ENCODE measurements at regions not wholly inside any gene's neighbourhood (a gene's known extent, or its start where the extent isn't known, plus 50 kb on each side); places are given as distances from the start of the nearest gene placed in this dataset.
"Not testable (repeated sequence)": the region's sequence is repeated elsewhere in the genome, so short reads cannot be mapped to it uniquely, and the experiment has no call there.

DNA sequence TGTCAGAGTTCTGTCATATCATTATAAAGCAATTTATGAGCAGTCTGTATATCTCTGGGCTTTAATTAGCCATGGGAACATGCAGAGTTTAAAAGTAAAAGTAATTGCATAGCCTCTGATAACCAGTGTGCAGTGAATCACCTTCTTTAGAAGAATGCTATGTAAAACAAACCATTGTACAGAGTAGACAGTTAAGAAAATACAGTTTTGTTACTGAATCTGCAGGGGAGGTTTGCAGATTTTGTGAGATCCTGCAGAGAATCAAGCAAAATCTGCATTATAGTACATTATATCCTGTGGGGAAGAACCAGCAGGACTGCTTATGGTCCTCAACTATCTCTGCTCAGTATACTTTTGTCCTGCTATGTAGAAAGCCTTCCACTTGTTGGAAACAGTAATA, 396.2 kb upstream of the NAALADL2 start:
- no peak for DNase-seq

DNA sequence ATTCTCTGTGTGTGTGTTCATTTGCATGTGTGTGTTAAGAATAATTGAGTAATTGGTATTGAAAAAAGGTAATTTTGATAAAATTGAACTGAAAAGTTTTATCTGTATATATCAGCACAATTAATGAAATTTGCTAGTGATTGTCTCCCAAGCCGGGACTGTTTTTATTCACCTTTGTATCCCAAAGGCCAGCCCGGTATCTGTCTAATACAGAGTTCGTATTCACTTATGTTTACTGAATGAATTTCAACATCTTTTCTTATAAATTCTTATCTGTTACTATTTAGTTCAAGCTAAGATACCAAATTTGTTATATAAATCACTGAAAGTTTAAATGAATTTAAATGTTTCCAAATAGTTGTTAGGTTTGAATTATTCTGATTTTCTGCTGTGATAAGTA, 394.0 kb upstream of the NAALADL2 start:
- DNase-seq = no peak

DNA sequence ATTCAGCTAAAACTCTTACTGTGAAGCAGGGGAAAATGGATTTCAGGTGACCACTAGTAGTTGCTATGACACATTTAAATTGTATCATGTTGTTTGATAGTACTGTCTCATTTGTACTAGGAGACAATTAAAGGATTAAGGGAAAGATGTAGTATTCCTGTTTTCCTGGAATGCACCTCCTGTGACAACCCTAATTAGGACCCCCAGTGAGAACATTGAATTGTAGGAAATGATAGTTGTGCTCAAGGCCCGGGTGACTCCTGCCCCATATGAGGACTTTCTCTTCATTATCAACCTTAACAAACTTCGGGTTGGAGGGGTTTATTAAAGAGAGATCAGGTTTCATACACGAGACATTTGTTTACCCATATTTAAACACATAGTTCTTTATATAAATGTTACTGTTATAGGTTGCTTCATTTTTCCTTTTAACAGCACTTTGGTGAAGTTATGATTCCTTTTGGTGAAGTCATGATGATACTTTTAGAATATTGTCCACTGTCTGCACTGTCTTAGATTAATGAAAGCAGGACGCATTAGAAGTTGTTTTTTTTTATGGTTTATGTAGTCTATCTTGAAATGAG, 392.6 kb upstream of the NAALADL2 start:
- DNase-seq = no peak

DNA sequence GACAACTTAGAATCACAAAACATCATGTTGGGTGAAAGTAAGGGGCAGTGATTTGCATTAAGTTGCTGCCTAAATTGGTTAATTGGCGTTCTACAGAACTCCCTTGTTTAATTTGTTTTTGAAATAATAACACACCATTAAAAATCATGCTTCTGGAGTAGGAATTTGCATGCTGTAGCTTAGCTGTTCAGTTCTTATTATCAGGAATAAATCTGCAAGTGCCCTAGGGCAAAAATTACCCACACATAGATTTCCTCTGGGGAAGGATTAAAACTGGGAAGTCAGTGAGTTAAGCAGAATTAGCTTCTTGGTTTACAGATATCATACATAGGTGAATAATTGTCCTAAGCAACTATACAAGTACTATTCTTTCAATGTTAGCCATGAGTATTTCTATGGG, 381.6 kb upstream of the NAALADL2 start:
- DNase-seq = no peak

DNA sequence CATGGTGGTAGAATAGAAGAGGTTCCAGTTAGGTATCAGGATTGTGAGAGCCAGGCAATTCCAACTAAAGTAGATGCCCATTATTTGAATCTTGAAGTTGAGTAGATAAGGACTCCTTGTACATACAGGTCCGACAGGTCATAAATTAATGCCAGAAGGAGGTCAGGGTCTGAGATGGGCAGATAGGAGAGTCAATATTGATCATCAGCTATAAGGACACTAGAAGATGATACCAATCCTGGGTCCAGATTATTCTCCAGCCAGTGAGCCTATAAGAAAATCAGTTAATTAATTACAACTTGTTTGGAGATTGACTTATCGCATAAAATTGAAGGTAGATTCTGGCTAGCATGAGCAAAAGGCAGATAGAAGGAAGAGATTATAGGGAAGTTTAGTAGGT, 378.4 kb upstream of the NAALADL2 start:
- no peak for DNase-seq

DNA sequence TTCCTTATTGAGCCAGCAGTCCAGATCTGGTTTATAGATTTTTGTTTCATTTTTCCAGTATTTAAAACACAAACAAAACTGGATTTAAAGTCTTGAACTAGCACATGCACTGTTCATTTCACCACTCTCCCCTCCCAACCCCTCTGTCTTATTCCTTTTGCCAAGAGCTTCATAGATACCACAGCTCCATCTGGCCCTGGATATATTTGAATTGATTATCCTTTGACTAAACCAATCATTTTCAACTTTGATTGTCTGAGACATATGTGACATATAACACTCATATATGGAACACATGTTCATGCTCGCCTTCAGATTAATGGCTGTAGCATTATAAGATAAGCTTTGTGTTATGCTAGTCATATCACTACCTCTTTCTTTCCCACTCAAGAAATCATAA, 376.6 kb upstream of the NAALADL2 start:
- DNase-seq = no peak

DNA sequence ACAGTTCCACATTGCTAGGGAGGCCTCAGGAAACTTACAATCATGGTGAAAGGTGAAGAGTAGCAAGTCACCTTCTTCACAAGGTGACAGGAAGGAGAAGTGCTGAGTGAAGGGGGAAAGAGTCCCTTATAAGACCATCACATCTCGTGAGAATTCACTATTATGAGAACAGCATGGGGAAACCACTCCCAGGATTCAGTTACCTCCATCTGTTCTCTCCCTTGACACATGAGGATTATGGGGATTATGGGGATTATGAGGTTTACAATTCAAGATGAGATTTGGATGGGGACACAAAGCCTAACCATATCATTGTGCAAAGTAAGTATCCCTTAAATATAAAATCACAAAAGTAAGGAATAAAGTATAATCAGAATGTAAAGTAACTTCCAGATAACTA, 375.9 kb upstream of the NAALADL2 start:
- no peak for DNase-seq

DNA sequence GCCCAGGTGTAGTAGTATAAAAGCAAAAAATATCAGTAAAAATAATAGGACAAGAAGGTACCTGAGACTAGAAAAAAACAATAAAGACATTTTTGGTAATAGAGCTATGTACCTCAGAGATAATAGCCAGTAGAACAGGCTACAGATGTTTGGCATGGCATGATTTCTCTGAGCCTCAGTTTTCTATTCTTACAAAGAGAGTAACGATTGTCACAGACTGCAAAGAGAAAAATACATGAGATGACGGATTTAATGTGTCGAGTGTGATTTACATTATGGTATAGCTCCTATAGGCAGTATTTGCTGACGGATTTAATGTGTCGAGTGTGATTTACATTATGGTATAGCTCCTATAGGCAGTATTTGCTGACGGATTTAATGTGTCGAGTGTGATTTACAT, 375.3 kb upstream of the NAALADL2 start:
- not testable (repeated sequence) for DNase-seq

DNA sequence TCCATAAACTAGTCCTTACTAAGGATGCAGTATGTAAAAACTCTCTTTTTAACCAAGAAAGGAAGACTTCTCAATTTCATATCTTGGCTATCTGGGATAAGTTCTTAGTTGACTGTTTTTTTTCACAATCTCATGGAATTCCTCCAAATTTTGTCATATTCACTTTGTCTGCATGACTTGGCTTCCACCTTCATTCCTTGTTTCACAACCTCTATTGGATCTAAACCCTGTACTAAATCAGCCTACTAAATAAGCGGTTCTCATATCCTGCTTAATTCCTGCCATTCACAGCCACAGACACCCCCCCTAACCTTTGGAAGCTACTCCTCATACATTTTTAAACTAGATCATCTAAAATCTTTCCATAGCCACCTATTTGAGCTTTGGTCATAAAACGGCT, 370.6 kb upstream of the NAALADL2 start:
- no peak for DNase-seq

DNA sequence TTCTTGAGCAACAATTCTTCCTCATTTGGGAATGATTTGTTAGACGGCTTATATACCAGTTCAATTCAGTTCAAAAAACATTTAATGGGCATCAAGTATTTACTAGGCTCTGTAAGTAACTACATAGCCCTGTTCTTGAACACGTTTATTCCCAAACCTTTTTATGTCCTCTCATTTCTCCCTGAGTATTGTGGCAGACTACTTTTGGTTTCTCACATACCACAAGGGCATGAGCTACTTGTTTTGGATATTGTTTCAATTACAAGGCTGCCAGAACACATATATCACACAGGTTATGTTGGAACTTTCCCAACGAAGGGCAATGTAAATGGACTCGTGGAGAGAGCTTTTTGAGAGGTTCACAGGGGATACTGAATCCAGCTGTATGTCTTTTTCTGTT, 363.8 kb upstream of the NAALADL2 start:
- no peak for DNase-seq

DNA sequence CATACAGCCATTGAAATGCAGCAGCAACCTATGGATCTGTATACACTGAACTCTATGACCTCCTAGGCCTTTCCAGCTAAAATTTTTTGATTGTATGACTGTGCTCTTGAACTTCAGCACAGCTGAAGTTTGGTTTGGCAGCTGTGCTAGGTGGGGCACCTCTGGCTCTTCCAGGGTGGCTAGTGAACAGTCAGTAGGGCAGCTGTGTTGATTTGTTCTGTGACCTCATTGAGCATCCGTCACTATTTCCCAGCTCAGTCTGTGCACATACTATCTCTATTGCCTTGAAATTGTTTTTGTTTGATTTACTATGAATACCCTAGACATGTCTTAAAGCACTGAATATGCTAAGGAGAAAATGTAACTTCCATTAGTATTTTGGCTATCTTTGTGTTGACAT, 363.2 kb upstream of the NAALADL2 start:
- DNase-seq = no peak

DNA sequence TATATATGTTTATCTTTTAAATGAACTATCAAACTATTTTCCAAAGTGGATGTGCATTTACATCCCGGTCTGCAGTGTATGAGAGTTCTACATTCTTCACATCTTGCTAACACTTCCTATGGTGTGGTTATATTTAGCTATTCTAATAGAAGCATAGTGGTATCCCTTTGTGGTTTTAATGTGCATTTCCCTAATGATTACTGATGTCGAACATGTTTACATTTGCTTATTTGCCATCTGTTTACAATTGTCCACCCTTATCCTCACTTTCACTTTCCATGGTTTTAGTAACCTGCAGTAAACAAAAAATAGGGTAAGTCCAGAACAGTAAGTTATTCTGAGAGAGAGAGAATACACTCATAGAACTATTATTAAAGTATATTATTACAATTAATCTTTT, 360.5 kb upstream of the NAALADL2 start:
- DNase-seq = no peak

DNA sequence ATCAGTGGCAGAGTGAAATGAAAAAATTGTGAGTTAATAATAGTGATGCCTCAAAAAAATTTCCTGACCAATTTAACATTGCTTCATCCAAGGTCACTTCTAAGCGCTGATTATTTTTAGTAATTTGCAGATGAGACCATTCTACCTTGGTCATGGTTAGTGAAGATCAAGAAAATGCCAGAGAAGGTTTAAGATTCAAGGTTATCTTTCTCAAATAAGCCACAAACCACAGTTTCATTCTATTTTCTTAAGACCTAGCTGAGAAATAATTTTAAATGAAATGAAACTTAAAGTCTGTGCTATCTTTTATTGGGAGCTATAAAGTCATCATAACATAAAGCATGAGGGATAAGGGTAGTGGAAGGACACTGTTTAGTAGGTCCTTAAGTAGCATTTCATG, 353.9 kb upstream of the NAALADL2 start:
- no peak for DNase-seq

DNA sequence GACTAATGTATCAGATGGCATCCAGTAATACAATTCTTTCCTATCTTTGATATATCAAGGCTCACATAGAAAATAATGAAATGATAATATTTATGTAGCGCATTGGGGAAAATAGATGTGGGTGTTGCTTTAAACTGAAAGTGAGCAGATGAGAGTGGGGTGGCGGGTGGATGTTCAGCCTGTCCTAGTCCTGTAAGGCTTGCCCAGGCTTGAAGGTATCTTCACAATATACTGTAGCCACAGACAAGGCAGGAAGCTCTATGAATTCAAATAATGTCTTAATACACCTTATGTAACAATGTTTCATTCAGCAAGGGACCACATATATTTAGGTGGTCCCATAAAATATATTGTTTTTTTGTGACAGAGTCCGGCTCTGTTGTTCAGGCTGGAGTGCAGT, 334.9 kb upstream of the NAALADL2 start:
- DNase-seq = no peak

DNA sequence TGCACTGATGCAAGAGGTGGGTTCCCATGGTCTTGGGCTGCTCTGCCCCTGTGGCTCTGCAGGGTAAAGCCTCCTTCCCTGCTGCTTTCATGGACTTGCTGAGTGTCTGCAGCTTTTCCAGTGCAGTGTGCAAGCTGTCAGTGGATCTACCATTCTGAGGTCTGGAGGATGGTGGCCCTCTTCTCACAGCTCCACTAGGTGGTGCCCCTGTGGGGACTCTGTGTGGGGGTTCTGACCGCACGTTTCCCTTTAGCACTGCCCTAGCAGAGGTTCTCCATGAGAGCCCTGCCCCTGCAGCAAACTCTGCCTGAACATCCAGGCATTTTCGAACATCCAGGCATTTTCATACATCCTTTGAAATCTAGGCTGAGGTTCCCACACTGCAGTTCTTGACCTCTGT, 329.8 kb upstream of the NAALADL2 start:
- DNase-seq = no peak

DNA sequence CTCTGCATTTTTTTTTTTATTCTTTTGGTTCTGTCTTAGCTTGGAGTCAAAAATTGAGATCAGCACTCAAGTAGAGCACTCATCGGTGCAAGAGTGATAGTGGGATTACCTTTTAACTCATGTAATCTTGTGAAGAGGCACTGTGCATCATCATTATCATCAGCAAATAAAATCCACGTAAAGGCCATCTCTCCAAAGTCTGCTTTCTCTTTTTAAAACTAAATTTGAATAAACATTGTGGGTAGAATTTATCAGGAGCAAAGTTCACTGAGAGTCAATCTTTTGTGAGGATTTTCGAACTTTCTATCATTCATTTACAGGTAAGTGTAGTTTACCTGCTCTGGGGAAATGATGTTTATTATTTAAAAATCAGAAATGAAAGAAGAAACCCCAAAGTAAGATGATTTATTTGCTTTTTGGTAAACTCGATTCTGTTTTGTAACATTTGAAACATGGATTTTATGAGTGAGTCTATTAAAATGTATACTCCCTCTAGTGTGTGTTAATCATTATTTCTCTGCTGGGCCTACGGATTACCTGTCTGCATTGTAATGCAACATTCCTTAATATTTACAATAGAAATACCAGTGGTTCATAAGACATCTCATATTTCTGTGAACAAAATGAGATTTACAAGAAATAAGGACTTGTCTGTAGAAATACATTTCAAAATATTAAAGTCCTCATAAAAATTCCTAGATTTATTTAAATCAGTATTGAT, 327.7 kb upstream of the NAALADL2 start:
- no peak for DNase-seq

DNA sequence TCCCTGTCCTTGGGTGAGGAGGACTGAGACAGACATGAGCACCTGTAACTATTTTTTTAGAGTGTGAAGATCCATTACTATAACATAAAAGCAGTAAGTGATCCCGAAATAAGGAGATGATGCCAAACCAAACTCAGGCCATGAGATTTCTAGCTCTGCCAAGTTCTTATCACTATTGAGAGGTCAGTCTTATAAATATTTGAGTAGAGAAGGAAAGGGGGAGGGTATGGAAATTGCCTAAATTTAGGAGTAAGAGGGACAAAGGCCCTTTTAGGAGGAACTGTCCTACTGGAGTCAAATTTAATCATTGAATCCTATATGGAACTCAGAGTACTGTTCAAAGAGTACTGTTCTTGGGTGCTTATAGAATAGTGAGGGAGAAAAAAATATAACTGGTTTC, 326.9 kb upstream of the NAALADL2 start:
- DNase-seq = no peak

DNA sequence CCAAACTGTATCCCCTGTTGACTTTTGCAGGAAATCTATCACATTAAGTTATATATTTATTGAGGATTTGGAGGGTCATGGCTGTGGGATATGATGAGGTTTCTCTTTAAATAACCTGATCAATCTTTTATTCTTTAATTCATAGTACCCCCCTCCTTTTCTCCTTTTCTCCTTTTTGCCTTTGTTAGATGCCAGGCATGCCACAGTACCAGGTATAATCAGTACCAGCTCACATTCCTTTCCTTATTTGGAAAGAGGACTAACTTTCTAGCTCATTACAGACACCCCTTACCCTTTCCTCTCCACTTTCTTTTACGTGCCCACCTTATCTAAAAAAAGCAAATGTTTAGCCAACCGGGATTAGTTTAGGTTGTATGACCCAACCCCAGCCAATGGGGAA, 326.4 kb upstream of the NAALADL2 start:
- no peak for DNase-seq

DNA sequence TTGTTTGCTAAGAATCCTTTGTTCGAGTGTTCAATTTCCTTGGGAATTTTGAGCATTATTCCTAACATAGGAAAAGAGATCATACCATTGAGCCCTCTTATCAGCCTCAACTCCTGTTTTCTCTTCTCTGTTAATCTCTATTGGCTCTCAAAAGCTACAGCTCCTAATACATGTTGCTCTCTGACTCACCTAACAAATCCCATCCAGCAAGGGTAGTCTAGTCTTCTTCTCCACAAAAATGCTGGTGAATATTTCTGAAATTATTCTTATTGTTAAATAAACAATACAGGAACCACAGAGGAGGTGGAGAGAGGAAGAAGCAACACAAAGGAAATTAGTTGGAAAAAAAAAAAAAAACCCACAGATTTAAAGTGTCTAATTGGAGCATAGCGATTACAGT, 325.8 kb upstream of the NAALADL2 start:
- DNase-seq = no peak

DNA sequence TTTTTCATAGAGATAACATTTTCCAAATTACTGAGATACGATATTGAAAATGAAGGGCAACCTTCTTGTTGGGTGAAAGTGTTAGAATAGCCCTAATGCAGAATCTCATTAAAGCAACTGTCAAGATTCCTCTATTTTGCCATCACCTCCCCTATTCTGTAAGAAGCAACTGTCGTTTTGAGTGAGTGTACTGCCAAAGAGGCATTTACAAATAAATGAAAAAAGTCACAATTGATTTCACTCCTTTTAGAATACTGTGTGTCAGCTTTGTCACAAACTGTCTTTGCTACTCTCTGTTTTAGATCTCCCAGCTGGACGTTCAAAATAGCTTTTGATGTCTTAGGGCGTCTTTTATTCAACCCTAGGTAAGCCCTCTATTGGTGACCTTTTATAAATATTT, 322.8 kb upstream of the NAALADL2 start:
- DNase-seq = no peak

DNA sequence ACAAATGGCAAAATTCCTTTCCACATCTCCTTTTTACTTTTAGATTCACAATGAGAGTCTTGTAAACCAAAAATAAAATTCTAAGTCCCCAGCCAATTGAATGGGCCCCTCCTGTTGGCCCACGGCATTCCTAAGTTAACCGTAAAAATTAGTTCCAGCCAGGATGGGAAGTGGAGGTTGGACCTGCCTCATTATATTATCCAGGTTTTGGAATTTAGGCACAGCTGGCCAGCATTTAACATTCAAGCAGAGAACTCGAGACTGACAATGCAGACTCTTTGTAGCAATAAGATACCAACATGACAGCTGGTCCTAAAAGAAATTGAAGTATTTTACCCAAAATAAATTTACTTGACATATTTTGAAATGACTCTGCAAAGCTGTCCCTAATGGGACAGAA, 321.0 kb upstream of the NAALADL2 start:
- no peak for DNase-seq

DNA sequence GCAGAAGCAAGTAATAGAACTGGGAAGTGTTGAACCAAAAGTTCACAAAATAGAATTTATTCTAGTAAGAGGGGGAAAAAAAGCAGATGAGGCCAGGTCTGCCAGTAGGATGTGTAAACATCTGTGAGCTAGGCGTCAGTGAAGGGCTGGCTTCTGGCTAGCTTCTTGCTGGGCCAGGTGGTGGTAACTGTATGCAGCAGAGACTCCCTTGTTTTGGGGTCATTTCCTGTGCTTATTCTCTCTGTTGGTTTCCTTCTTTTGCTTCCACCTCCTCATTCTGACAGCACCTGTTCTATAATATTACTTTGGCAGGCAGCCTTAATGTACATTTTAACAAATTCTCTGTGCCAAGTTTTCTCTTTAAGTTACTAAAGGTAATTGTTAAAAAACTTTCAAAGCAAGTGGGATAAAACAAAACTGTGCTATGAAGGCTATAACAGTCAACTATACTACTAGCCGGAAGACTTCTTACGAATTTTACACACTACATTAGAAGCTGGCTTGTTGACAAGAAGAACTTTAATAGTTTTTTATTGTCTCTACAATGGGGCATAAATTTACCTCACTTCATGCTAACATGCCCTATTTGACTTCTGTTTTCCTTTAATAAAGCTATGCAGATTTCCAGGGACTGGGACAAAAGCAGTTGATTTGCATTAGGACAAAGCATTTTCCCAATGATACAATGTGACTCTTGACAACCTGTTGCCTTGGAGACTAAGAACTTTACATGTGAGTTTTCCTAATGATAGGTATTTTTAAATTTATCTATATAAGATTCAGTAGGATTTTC, 318.8 kb upstream of the NAALADL2 start:
- DNase-seq = no peak

DNA sequence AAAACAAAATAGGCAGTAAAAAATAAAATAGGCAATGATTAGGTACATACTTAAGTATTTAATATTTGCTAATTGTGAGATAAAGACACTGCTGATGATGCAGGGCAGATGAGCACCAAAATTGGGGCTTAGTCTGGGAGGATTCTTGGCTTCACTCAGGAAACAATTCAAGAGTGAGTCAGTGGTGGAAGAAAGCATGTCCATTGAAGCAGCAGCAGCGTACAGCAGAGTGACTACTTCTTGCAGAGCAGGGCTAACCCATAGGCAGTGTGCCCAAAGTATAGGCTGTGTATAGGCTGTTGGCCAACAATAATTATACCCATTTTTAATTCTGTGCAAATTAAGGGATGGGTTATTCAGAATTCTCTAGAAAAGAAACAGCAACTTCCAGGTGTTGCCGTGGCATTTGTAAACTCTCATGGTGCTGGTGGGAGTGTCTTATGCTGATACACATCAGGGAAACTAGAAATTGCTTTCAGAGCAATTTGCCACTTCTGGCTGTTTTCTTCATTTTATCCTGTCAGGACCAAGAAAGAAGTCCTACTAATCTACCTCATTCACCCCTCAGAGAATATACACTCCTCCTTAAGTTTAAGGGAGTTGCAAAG, 317.3 kb upstream of the NAALADL2 start:
- DNase-seq = no peak
